GM12865 (cell line): ENCODE measurements at regions not wholly inside any gene's neighbourhood (a gene's known extent, or its start where the extent isn't known, plus 50 kb on each side); places are given as distances from the start of the nearest gene placed in this dataset.

Experiments used
- DNase-seq: peaks from one replicate; pipeline ENCODE4 v3.0.0; 2010; ENCODE audit warnings: low read depth
- H3K4me3 ChIP-seq: 2 replicates; pipeline ENCODE4 v1.5.1; 2011; ENCODE audit warnings: mild to moderate bottlenecking, low read depth, low read length, control low read depth
- CTCF ChIP-seq: IDR thresholded peaks from 2 replicates; pipeline ENCODE4 v1.5.1; 2011; ENCODE audit warnings: low read length, control low read depth, low read depth, inconsistent platforms; ENCODE audit not compliant: insufficient read depth; ENCODE audit errors: missing control alignments

GRCh38 chr11:109302591-109303334 lies 119.2 kb upstream of the C11orf87 start:
- no peak for TF ChIP-seq CTCF
- no peak for DNase-seq

DNA sequence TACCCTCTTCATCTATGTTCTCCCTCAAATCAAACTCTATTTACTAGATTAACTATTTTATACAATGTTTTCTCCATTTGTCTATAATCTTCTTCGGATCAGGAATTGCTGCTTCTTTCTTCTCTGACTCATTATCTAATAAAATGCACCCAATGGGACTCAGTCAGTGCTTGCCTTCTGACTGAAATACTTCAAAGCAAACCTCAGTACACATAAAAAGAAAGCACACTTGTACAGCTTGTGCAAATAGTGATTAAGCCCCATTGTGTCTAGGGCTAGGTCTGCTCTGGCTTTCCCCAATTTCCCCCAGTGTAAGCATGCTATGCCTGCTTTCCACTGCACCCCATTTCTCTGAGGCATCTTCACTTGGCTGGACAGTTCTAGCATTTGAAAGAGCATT lies 118.6 kb upstream of the C11orf87 start:
- DNase-seq = no peak
- TF ChIP-seq CTCF = no peak
- H3K4me3 ChIP-seq = no peak overlapping the region

More at GRCh38 chr11:109302591-109303334, 119.2 kb upstream of the C11orf87 start:
- H3K4me3 ChIP-seq = no peak overlapping the region

DNA sequence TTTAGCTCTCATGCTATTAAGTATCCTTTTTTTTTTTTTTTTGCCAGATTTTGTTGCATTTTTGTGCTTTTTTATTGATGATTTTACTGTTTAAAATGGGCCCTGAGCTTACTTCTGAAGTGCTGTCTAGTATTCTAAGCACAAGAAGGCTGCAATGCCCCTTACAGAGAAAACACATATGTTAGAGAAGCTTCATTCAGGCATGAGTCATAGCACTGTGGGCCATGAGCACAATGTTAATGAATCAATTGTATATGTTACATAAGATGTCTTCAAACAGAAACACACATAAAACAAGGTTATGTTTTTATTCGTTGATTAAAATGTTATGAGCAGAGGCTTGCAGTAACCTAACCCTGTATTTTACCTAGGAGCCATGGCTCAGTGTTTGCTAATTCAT lies 117.8 kb upstream of the C11orf87 start:
- no peak for DNase-seq
- no peak overlapping the region for H3K4me3 ChIP-seq
- no peak for TF ChIP-seq CTCF

DNA sequence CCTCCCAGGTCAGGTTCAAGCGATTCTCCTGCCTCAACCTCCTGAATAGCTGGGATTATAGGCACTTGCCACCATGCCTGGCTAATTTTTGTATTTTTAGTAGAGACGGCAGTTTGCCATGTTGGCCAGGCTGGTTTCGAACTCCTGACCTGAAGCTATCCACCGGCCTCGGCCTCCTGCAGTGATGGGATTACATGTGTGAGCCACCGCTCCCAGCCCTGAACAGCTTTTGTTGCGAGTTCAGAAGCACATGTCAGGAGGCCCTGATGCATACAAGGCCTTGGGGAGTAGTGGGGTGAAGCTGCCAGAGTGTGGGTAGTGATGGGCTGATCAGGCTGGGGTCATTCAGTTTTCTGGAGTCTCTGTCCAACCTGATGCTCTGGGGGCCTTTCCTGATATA lies 117.0 kb upstream of the C11orf87 start:
- H3K4me3 ChIP-seq = no peak overlapping the region
- DNase-seq = no peak
- no peak for TF ChIP-seq CTCF

- no peak for TF ChIP-seq CTCF
- no peak for DNase-seq
- no peak overlapping the region for H3K4me3 ChIP-seq
These were observed 115.7 kb upstream of the C11orf87 start for GRCh38 chr11:109306322-109306721.

DNA sequence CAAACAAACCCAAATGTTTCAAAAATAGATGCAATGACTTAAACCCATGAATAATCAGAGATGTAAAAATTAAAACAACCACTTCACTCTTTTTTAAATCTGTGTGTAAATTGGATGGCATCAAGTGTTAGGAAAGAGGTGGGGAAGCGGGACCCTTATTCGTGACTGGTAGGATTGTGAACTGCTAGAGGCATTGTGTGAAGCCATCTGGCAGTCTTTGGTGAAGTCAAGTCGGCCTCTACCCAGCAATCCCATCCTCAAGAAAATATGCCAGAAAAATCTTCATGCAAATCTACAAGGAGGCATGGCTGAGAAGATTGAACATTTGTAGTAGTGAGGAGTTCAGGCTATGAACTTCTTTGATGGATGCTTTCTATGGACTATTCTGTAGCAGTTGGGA lies 114.6 kb upstream of the C11orf87 start:
- TF ChIP-seq CTCF = no peak
- DNase-seq = no peak
- no peak overlapping the region for H3K4me3 ChIP-seq

- H3K4me3 ChIP-seq = no peak overlapping the region
- DNase-seq = no peak
- no peak for TF ChIP-seq CTCF
These were observed 113.4 kb upstream of the C11orf87 start for GRCh38 chr11:109308551-109308950.
